ENCODE measurements at regions not wholly inside any gene's neighbourhood (a gene's known extent, or its start where the extent isn't known, plus 50 kb on each side); places are given as distances from the start of the nearest gene placed in this dataset.

DNA sequence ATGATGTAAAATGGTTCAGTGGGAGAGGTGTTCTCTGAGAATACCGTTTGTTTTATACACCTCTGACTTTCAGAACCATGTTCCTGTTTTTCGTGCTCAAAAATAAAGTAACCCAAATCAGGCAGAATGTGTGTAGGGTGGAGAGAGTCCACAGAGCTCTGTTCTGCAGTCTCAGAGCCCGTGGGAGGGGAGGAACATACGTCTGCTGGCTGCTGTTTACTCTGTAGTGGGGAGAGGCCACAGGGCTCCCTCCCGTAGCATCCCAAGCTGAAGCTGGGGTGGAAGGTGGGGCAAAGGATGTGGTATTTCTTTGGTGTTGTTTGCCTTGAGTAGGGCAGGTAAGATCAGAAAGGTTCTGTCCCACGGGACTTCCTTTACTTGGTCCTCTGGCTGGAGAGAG, 348.5 kb downstream of the DNAH5 start:
- TF ChIP-seq ARNTL (CRISPR knock-in tag; IDR thresholded peaks at IDR 0.05; ENCODE audit: borderline replicate concordance, low read depth) (no peak), PATZ1 (CRISPR knock-in tag; IDR thresholded peaks at IDR 0.05; ENCODE audit: borderline replicate concordance) (no peak), RARB (CRISPR knock-in tag; IDR thresholded peaks at IDR 0.05) (no peak), TOX (CRISPR knock-in tag; IDR thresholded peaks at IDR 0.05; ENCODE audit: borderline replicate concordance) (no peak), PPARA (CRISPR knock-in tag; IDR thresholded peaks at IDR 0.05; ENCODE audit: borderline replicate concordance) (no peak), ZNF8 (CRISPR knock-in tag; IDR thresholded peaks at IDR 0.05) (no peak), ZNF70 (CRISPR knock-in tag; IDR thresholded peaks at IDR 0.05) (no peak), TSHZ2 (CRISPR knock-in tag; IDR thresholded peaks at IDR 0.05) (no peak), OSR1 (CRISPR knock-in tag; IDR thresholded peaks at IDR 0.05) (no peak), GLIS3 (CRISPR knock-in tag; IDR thresholded peaks at IDR 0.05) (no peak), TCF4 (CRISPR knock-in tag; IDR thresholded peaks at IDR 0.05; ENCODE audit: borderline replicate concordance) (no peak), SNAI2 (CRISPR knock-in tag; IDR thresholded peaks at IDR 0.05) (no peak)
- TF ChIP-seq, protein P1, sequence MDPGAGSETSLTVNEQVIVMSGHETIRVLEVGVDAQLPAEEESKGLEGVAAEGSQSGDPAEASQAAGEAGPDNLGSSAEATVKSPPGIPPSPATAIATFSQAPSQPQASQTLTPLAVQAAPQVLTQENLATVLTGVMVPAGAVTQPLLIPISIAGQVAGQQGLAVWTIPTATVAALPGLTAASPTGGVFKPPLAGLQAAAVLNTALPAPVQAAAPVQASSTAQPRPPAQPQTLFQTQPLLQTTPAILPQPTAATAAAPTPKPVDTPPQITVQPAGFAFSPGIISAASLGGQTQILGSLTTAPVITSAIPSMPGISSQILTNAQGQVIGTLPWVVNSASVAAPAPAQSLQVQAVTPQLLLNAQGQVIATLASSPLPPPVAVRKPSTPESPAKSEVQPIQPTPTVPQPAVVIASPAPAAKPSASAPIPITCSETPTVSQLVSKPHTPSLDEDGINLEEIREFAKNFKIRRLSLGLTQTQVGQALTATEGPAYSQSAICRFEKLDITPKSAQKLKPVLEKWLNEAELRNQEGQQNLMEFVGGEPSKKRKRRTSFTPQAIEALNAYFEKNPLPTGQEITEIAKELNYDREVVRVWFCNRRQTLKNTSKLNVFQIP (CRISPR knock-in tag; IDR thresholded peaks at IDR 0.05; ENCODE audit: borderline replicate concordance, low read depth) = no peak
- TF ChIP-seq, protein P2, sequence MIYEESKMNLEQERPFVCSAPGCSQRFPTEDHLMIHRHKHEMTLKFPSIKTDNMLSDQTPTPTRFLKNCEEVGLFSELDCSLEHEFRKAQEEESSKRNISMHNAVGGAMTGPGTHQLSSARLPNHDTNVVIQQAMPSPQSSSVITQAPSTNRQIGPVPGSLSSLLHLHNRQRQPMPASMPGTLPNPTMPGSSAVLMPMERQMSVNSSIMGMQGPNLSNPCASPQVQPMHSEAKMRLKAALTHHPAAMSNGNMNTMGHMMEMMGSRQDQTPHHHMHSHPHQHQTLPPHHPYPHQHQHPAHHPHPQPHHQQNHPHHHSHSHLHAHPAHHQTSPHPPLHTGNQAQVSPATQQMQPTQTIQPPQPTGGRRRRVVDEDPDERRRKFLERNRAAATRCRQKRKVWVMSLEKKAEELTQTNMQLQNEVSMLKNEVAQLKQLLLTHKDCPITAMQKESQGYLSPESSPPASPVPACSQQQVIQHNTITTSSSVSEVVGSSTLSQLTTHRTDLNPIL (CRISPR knock-in tag; IDR thresholded peaks at IDR 0.05; ENCODE audit: low read depth) = no peak

Data from SK-N-SH treated with all-trans-retinoic acid at 6 μM for 48 hours (cell line).